Cardiac muscle cell (in vitro differentiated cells and primary cell): ENCODE measurements at regions not wholly inside any gene's neighbourhood (a gene's known extent, or its start where the extent isn't known, plus 50 kb on each side); places are given as distances from the start of the nearest gene placed in this dataset.

Experiments used
- DNase-seq, 2 donors: peaks; one replicate each; pipeline versions ENCODE4 v3.0.0 to v3.0.0-alpha.2; 2010 to 2017; ENCODE audit warnings: low read depth in 1 of 2, low spot score in 1 of 2
- H3K27ac ChIP-seq: fragments of 200-600 bp; sonication (generic); 2 replicates; pipeline ENCODE4 v1.5.1; 2016
- H3K27me3 ChIP-seq: fragments of 200-600 bp; sonication (generic); 2 replicates; pipeline ENCODE4 v1.6.0; 2016; ENCODE audit warnings: control low read depth
- H3K36me3 ChIP-seq: fragments of 200-600 bp; sonication (generic); 2 replicates; pipeline ENCODE4 v1.5.1; 2016; ENCODE audit warnings: control low read depth
- H3K4me1 ChIP-seq: fragments of 200-600 bp; sonication (generic); 2 replicates; pipeline ENCODE4 v1.8.1; 2017; ENCODE audit warnings: low read depth, mild to moderate bottlenecking, mixed run types
- H3K4me3 ChIP-seq: fragments of 200-600 bp; sonication (generic); 2 replicates; pipeline ENCODE4 v1.5.1; 2016; ENCODE audit warnings: mild to moderate bottlenecking
- H3K9me3 ChIP-seq: fragments of 200-600 bp; sonication (generic); 2 replicates; pipeline ENCODE4 v1.5.1; 2017; ENCODE audit warnings: low read depth, mild to moderate bottlenecking, control low read depth
- TF ChIP-seq, protein P1 (sequence below): IDR thresholded peaks from 2 replicates; pipeline ENCODE4 v1.5.1; 2012; ENCODE audit warnings: low read depth, mild to moderate bottlenecking, low read length

DNA sequence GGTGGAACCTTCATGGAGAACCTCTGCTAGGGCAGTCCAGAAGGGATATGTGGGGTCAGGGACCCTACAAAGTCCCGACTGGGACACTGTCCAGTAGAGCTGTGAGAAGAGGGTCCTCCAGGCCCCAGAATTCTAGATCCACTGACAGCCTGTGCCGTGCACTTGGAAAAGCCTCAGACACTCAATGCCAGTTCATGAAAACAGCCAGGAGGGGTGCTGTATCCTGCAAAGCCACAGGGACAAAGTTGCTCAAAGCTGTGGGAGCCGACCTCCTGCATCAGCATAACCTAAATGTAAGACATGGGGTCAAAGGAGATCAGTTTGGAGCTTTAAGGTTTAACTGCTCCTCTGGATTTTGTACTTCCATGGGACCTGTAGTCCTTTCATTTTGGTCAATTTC is 448.8 kb upstream of the CADM2 start:
- H3K4me3 ChIP-seq: no peak overlapping the region
- H3K36me3 ChIP-seq: no peaks in the 10 kb centered on the region
- no peak for DNase-seq
- H3K27ac ChIP-seq: no peak overlapping the region
- TF ChIP-seq, protein P1, sequence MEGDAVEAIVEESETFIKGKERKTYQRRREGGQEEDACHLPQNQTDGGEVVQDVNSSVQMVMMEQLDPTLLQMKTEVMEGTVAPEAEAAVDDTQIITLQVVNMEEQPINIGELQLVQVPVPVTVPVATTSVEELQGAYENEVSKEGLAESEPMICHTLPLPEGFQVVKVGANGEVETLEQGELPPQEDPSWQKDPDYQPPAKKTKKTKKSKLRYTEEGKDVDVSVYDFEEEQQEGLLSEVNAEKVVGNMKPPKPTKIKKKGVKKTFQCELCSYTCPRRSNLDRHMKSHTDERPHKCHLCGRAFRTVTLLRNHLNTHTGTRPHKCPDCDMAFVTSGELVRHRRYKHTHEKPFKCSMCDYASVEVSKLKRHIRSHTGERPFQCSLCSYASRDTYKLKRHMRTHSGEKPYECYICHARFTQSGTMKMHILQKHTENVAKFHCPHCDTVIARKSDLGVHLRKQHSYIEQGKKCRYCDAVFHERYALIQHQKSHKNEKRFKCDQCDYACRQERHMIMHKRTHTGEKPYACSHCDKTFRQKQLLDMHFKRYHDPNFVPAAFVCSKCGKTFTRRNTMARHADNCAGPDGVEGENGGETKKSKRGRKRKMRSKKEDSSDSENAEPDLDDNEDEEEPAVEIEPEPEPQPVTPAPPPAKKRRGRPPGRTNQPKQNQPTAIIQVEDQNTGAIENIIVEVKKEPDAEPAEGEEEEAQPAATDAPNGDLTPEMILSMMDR: no peak
- no peaks in the 10 kb centered on the region for H3K27me3 ChIP-seq
- no peaks in the 10 kb centered on the region for H3K9me3 ChIP-seq
- H3K4me1 ChIP-seq: no peaks in the 10 kb centered on the region

DNA sequence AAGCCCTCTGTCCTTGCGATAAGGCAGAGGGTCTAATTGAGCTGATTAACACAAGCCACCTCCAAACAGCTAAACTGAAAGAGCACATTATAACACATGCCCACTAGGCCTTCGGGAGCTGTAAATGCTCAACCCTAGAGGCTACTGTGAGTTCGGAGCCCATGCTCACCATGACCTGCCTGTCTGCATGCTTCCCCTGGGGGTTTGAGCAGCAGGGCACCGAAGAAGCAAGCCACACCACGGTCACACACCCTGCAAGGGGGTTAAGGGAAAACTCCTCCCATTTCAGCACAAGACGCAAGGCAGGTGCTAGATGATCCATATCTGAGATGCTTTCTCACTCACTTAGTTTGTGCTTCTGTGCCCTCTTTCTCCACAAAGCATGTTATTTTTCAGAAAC is 435.9 kb upstream of the CADM2 start:
- no peaks in the 10 kb centered on the region for H3K4me1 ChIP-seq
- no peaks in the 10 kb centered on the region for H3K27me3 ChIP-seq
- no peaks in the 10 kb centered on the region for H3K9me3 ChIP-seq
- DNase-seq: no peak
- no peak overlapping the region for H3K4me3 ChIP-seq
- no peak overlapping the region for H3K27ac ChIP-seq
- no peaks in the 10 kb centered on the region for H3K36me3 ChIP-seq
- TF ChIP-seq, protein P1: no peak

GRCh38 chr3:84536916-84537315 is 421.9 kb upstream of the CADM2 start:
- H3K9me3 ChIP-seq: no peaks in the 10 kb centered on the region
- H3K27me3 ChIP-seq: no peaks in the 10 kb centered on the region
- TF ChIP-seq, protein P1: no peak
- H3K4me3 ChIP-seq: no peak overlapping the region
- H3K4me1 ChIP-seq: no peaks in the 10 kb centered on the region
- no peak overlapping the region for H3K27ac ChIP-seq
- DNase-seq: no peak
- H3K36me3 ChIP-seq: no peaks in the 10 kb centered on the region

- H3K27ac ChIP-seq: no peak overlapping the region
- H3K4me1 ChIP-seq: no peaks in the 10 kb centered on the region
- no peaks in the 10 kb centered on the region for H3K27me3 ChIP-seq
- DNase-seq: no peak
- TF ChIP-seq, protein P1: no peak
- H3K9me3 ChIP-seq: no peaks in the 10 kb centered on the region
- H3K4me3 ChIP-seq: no peak overlapping the region
- H3K36me3 ChIP-seq: no peaks in the 10 kb centered on the region
Measured at GRCh38 chr3:84538597-84538996, 420.2 kb upstream of the CADM2 start.

- TF ChIP-seq, protein P1: no peak
- Histone ChIP-seq H3K27ac (no peak overlapping the region), H3K27me3 (no peaks in the 10 kb centered on the region), H3K4me1 (no peaks in the 10 kb centered on the region), H3K36me3 (no peaks in the 10 kb centered on the region), H3K9me3 (no peaks in the 10 kb centered on the region), H3K4me3 (no peak overlapping the region)
- DNase-seq: no peak
Measured at GRCh38 chr3:84547207-84547606, 411.6 kb upstream of the CADM2 start.
